CD14-positive monocyte (primary cell): ENCODE measurements at regions not wholly inside any gene's neighbourhood (a gene's known extent, or its start where the extent isn't known, plus 50 kb on each side); places are given as distances from the start of the nearest gene placed in this dataset.

Experiments used
- DNase-seq, 3 donors: peaks; one replicate each; pipeline ENCODE4 v3.0.0-alpha.2; 2011 to 2022
- H2AFZ ChIP-seq: 2 replicates; pipeline ENCODE4 v1.6.0; 2012; ENCODE audit warnings: mild to moderate bottlenecking, low read depth, low read length, inconsistent platforms; ENCODE audit not compliant: insufficient read depth, poor library complexity, severe bottlenecking
- H3K27ac ChIP-seq, 2 donors: 1 replicate in 1 of 2; 2 replicates in 1 of 2; pipeline ENCODE4 v1.5.1; 2012 to 2013; ENCODE audit warnings: low read length in 2 of 2, control low read depth in 1 of 2, inconsistent platforms in 1 of 2, low read depth in 1 of 2, mild to moderate bottlenecking in 1 of 2
- H3K27me3 ChIP-seq, 2 donors: one replicate each; pipeline versions ENCODE4 v1.6.0 to v1.6.1; 2011 to 2013; ENCODE audit warnings: low read length in 2 of 2; ENCODE audit not compliant: control insufficient read depth in 2 of 2, insufficient read depth in 2 of 2
- H3K36me3 ChIP-seq, 2 donors: replicated peaks in 1 of 2; 1 replicate in 1 of 2; 2 replicates in 1 of 2; pipeline versions ENCODE4 v1.5.1 to v1.6.1; 2012 to 2013; ENCODE audit warnings: low read length in 2 of 2, control low read depth in 1 of 2, inconsistent platforms in 1 of 2, mild to moderate bottlenecking in 1 of 2; ENCODE audit not compliant: insufficient read depth in 2 of 2, control insufficient read depth in 1 of 2
- H3K4me1 ChIP-seq, 2 donors: 1 replicate in 1 of 2; 2 replicates in 1 of 2; pipeline versions ENCODE4 v1.5.1 to v1.6.1; 2012 to 2013; ENCODE audit warnings: low read length in 2 of 2, control low read depth in 1 of 2, inconsistent platforms in 1 of 2, mild to moderate bottlenecking in 1 of 2, moderate library complexity in 1 of 2; ENCODE audit not compliant: insufficient read depth in 2 of 2, control insufficient read depth in 1 of 2
- H3K4me2 ChIP-seq: replicated peaks from 2 replicates; pipeline ENCODE3; 2012; ENCODE audit warnings: low read length, moderate library complexity, mild to moderate bottlenecking; ENCODE audit not compliant: poor library complexity, severe bottlenecking; ENCODE audit errors: extremely low read depth
- H3K4me3 ChIP-seq, 3 experiments: fragments of 200-600 bp in 1 of 3; sonication (generic) in 1 of 3; replicated peaks in 1 of 3; 1 replicate in 2 of 3; 2 replicates in 1 of 3; pipeline ENCODE4 v1.5.1; 2011 to 2013; ENCODE audit warnings: low read length in 3 of 3, mild to moderate bottlenecking in 3 of 3, control low read depth in 2 of 3, low read depth in 2 of 3, inconsistent platforms in 1 of 3, moderate library complexity in 1 of 3
- H3K79me2 ChIP-seq: 2 replicates; pipeline ENCODE4 v1.6.0; 2012; ENCODE audit warnings: mild to moderate bottlenecking, control low read depth, inconsistent platforms, low read length, moderate library complexity; ENCODE audit not compliant: insufficient read depth
- H3K9ac ChIP-seq: 2 replicates; pipeline ENCODE4 v1.6.0; 2017; ENCODE audit warnings: low read length, mild to moderate bottlenecking; ENCODE audit not compliant: insufficient read depth, poor library complexity, severe bottlenecking
- H3K9me3 ChIP-seq, 2 donors: replicated peaks in 1 of 2; 1 replicate in 1 of 2; 2 replicates in 1 of 2; pipeline versions ENCODE4 v1.5.1 to v1.6.1; 2012 to 2013; ENCODE audit warnings: low read length in 2 of 2, control low read depth in 1 of 2; ENCODE audit not compliant: control insufficient read depth in 1 of 2, insufficient read depth in 1 of 2
- H4K20me1 ChIP-seq: 2 replicates; pipeline ENCODE4 v1.6.0; 2012; ENCODE audit warnings: mild to moderate bottlenecking, low read length, control low read depth, moderate library complexity; ENCODE audit not compliant: insufficient read depth
- H3K27ac Mint-ChIP-seq, 7 donors: one replicate each; pipeline ENCODE4 v1.8.0; 2020; ENCODE audit warnings: mild to moderate bottlenecking in 7 of 7, mixed read lengths in 7 of 7, moderate library complexity in 6 of 7, inconsistent platforms in 2 of 7
- H3K27me3 Mint-ChIP-seq, 3 donors: one replicate each; pipeline ENCODE4 v1.8.0; 2021 to 2022; ENCODE audit warnings: low read depth in 3 of 3, mild to moderate bottlenecking in 3 of 3, mixed read lengths in 3 of 3, moderate library complexity in 3 of 3, inconsistent platforms in 1 of 3
- H3K36me3 Mint-ChIP-seq, 2 donors: one replicate each; pipeline ENCODE4 v1.8.0; 2020; ENCODE audit warnings: mixed read lengths in 2 of 2, inconsistent platforms in 1 of 2, mild to moderate bottlenecking in 1 of 2
- H3K4me1 Mint-ChIP-seq: one replicate; pipeline ENCODE4 v1.8.0; 2020; ENCODE audit warnings: mild to moderate bottlenecking, mixed read lengths
- H3K4me3 Mint-ChIP-seq, 2 donors: one replicate each; pipeline ENCODE4 v1.8.0; 2020; ENCODE audit warnings: mild to moderate bottlenecking in 2 of 2, mixed read lengths in 2 of 2, moderate library complexity in 1 of 2
- H3K9me3 Mint-ChIP-seq, 7 donors: one replicate each; pipeline ENCODE4 v1.8.0; 2020 to 2022; ENCODE audit warnings: mixed read lengths in 7 of 7, mild to moderate bottlenecking in 6 of 7, moderate library complexity in 6 of 7, inconsistent platforms in 2 of 7
- CTCF ChIP-seq: fragments of 200-600 bp; IDR thresholded peaks from one replicate; pipeline ENCODE4 v1.8.0; 2022; ENCODE audit warnings: antibody characterized with exemption, mild to moderate bottlenecking
- WGBS: methylation state at CpG from one replicate; pipeline ENCODE4 v1.1.5; 2013; ENCODE audit warnings: missing lambda C conversion rate; ENCODE audit not compliant: insufficient coverage; 5-methylcytosine and 5-hydroxymethylcytosine counted together
- intact Hi-C, 2 donors: fragments of 100-400 bp; cut with micrococcal nuclease; formaldehyde crosslinking; loops; one replicate each; pipeline versions ENCODE4 v1.15.0 to v1.15.1; 2023

- Mint-ChIP-seq H3K9me3 (no peaks in the 10 kb centered on the region), H3K4me3 (no peak overlapping the region), H3K4me1 (no peaks in the 10 kb centered on the region), H3K36me3 (no peaks in the 10 kb centered on the region), H3K27me3 (no peaks in the 10 kb centered on the region), H3K27ac (no peak overlapping the region)
- Histone ChIP-seq H3K4me3 (no peak overlapping the region), H3K4me2 (no peak overlapping the region), H4K20me1 (no peaks in the 10 kb centered on the region), H3K79me2 (no peaks in the 10 kb centered on the region), H3K9me3 (no peaks in the 10 kb centered on the region), H3K36me3 (no peaks in the 10 kb centered on the region), H2AFZ (no peak overlapping the region), H3K4me1 (no peaks in the 10 kb centered on the region), H3K9ac (no peak overlapping the region), H3K27me3 (no peaks in the 10 kb centered on the region), H3K27ac (no peak overlapping the region)
- no peak for DNase-seq
- intact Hi-C loops, result no loop called here
- TF ChIP-seq CTCF, result no peak
- WGBS, result 80% methylated on average over 1 of the region's 3 CpGs
These were observed 85.6 kb upstream of the GRIA4 start for GRCh38 chr11:105524286-105524685.

- Histone ChIP-seq H3K4me2 (no peak overlapping the region), H3K27ac (no peak overlapping the region), H3K9ac (no peak overlapping the region), H3K4me3 (no peak overlapping the region), H3K36me3 (no peaks in the 10 kb centered on the region), H3K79me2 (no peaks in the 10 kb centered on the region), H3K4me1 (no peaks in the 10 kb centered on the region), H2AFZ (no peak overlapping the region), H4K20me1 (no peaks in the 10 kb centered on the region), H3K9me3 (peaks cover 0 to 6% of the 10 kb centered on the region in 2 donors), H3K27me3 (no peaks in the 10 kb centered on the region)
- H3K4me3 Mint-ChIP-seq, result no peak overlapping the region
- H3K36me3 Mint-ChIP-seq, result no peaks in the 10 kb centered on the region
- no peak for DNase-seq
- H3K27me3 Mint-ChIP-seq, result no peaks in the 10 kb centered on the region
- no peak overlapping the region for H3K27ac Mint-ChIP-seq
- no peaks in the 10 kb centered on the region for H3K4me1 Mint-ChIP-seq
- 100% methylated on average over 1 of the region's 4 CpGs for WGBS
- TF ChIP-seq CTCF, result no peak
- intact Hi-C loops, result no loop called here
- peaks cover 0 to 9% (median 1%) of the 10 kb centered on the region in 7 donors for H3K9me3 Mint-ChIP-seq
These were observed 89.0 kb upstream of the GRIA4 start for GRCh38 chr11:105520706-105521345.
